CD1c-positive myeloid dendritic cell (primary cell): ENCODE measurements at regions not wholly inside any gene's neighbourhood (a gene's known extent, or its start where the extent isn't known, plus 50 kb on each side); places are given as distances from the start of the nearest gene placed in this dataset.

ENCODE experiments used
- DNase-seq: peaks from one replicate; pipeline ENCODE4 v3.0.0-alpha.2; 2016; ENCODE audit errors: extremely low spot score

DNA sequence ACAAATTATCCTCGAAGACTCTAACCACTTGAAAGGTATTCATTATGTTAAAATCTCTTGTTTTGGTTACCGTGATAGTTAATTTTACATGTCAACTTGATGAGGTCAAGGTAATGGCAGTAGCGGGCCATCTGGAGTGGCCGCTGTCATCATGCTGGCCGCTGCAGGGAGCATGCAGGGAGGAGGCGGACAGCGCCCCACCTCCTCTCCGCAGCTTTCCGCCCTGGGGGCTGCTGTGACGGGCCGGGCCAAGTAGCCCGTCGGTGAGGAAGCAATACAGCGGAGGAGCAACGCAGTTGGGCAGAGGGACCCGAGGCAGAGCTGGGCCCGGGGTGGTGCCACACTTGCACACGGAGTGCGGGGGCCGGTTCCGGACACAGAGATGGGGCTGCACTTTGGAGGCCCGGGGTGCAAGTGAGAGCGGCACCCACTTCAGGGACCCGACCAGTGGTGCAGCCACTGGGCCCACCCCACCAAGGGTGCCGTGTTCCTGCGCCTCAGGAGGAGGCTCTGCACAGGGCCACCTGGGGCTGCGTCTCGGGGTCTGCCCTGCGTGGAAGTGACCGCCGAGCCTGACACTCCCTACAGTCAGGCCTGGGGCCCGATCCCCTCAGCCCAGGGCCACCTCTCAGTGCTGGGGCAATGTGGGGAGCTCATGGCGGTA lies 452.4 kb downstream of the LRATD1 start:
- no peak for DNase-seq

DNA sequence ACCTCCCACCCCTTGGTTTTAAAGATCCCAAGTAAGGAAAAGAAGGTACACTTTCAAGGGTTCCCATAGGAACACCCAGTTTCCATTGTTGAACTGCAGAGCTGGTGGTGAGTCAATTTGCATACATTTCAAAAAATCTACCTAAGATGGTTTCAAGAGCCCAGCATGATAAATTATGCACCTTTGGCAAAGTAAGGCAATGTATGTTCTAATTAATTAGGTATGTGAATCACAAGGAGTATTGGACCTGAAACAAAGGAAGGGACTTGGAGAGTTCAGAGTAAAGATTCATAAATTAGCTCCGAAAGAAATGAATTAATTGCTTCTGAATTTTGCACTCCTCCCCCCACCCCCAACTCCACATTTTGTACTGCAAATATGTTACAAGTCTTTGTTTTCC lies 459.7 kb downstream of the LRATD1 start:
- DNase-seq: no peak

DNA sequence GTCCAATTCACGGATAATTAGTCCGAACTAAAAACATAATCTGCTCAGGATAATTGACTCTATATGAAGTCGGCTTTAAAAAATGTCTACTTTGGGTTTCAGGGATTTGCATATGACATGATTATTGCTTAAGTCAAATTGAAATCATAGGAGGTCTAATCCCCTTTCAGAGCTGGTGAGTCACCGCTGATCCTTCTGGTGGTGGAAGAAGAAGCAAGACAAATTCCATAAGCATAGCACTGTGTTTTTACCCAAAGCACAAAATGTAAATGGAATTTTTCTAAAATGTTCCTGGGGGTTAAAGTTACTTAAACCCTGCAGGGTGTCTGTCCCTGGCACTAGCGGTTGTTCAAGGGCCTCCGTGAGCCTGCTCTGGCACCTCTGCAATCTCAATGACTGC lies 460.2 kb downstream of the LRATD1 start:
- no peak for DNase-seq

DNA sequence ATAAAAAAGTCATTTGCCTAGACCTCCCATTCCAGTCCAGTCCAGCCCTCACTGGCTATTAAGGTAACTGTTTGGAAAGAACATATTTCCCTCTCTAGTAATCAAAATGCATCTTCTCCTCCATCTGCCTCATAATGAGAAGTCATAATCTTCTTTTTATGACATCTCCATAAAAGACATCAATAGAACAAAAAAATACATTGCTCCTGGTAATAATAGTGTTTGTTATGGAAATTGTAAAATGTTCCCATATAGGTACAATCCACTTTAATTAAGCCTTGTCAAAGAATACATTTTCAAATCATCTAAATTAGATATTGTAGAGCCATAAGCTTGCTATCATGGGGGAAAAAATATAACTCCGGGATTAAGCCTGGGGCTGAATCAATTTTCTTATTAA lies 461.6 kb downstream of the LRATD1 start:
- DNase-seq: no peak

DNA sequence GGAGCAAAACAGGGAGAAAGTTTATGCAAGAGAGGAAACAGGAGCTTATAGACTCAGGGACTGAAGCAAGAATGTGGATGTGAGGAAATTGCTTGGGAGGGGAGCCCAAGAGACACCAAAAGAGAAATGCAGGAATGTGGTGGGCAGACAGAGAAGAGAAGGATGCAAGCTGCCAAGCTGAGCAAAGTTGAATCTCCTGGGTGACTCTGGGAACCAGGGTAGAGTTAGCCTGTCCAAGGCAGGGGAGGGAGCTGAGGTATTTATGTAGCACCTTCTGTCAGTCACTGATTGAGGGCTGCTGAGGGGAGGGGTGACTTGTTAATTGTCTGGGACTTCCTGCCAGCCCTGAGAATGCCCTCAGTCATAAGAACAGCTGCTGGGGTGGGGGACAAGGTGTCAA lies 464.3 kb downstream of the NBAS start:
- DNase-seq: no peak

DNA sequence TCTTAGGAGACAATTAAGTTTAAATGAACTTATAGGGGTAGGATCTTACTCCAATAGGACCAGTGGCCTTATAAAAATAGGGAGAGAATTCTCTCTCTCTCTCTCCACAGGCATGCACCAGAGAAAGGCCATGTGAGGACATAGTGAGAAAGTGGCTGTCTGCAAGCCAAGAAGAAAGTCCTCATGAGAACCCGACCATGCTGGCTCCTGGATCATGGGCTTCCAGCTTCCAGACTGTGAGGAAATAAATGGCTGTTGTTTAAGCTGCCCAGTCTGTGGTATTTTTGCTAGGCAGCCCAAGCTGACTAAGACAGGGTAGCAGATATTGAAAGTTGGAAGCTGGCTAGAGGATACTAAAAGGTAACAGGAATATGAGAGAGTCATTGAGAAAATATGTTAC lies 454.0 kb downstream of the NBAS start:
- DNase-seq: no peak

DNA sequence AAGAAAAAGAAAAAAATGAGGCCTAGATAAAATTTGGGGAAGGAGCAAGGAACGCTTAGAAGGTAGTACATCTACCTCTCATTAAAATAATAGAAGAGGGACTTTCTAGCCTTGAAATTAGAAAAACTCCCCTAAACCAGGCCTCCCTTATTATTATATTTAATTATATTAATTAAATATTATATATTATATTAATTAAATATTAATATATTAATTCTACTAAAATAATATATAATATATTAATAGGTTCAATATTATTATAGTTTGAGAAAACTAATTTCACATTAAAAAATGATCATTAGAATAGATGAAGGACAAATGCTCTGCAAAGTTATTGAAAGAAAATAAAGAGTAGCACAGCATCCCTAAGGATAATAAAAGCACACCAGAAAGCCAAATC lies 449.4 kb downstream of the NBAS start:
- DNase-seq: no peak

DNA sequence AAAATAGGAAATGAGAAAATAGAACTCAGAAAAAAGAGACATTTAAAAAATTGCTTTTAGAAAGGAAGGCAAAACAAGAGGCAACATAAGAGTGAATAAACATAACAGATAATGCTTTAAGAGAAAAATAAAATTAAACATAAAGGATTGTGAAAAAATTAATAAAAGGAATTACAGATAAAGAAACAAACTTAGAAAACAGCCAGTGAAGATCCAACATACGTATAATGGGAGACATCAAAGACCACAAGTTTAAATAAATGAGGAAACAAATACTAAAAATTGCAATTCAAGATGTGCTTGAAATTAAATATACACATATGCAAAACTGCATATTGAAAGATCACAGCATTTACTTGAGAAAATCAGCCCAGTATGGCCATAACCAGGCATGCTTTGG lies 448.9 kb downstream of the NBAS start:
- DNase-seq: no peak

DNA sequence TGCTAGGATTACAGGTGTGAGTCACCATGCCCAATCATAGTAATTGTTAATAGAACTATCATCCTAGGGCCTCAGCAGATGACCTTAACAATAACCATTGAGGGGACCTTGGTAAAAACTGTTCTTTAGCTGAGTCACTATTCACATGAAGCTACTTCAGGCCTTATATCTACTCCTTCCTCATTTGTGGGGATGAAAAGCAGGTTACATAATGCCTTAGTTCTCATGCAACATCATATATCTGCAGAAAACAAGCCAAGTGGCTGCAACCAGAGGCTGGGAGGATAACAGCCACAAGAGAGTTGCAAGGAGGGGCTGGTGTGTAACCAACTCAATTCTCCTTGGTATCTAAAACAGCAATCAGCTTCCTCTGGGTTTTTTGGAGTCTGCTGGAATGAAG lies 445.4 kb downstream of the NBAS start:
- DNase-seq: peak; percentile 1

DNA sequence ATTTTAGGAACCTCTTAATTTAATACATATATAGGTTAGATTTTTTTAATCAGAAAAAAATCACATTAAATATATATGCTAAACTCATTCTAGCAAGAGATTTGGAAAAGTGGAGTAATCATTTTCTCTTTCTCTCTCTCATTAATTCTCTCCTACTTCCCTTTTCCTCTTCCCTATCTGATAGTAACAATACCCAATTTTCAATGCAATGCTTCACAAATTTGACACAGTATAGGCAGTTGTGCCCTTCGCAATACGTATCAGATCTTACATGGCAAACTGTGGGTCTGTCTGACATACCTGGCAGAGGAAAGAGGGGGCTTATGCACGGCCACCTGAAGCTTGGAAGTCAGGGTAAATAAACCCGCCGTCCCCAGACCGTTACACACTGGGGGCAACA lies 444.3 kb downstream of the NBAS start:
- DNase-seq: no peak
